DND-41 (cell line): ENCODE measurements at regions not wholly inside any gene's neighbourhood (a gene's known extent, or its start where the extent isn't known, plus 50 kb on each side); places are given as distances from the start of the nearest gene placed in this dataset.

Experiments
- ATAC-seq: fragments of 200-7000 bp; cut with Tn5 transposase; 3 replicates; pipeline ENCODE4 v1.9.1; 2021; ENCODE audit warnings: low read depth; ENCODE audit not compliant: insufficient read depth
- DNase-seq: peaks from one replicate; pipeline ENCODE4 v3.0.0-alpha.2; 2020
- H2AFZ ChIP-seq: 2 replicates; pipeline ENCODE4 v1.6.0; 2012; ENCODE audit warnings: low read depth, low read length
- H3K27ac ChIP-seq: 2 replicates; pipeline ENCODE4 v1.5.1; 2012; ENCODE audit warnings: low read length, inconsistent platforms
- H3K27me3 ChIP-seq: fragments of 200-600 bp; sonication (generic); 2 replicates; pipeline ENCODE4 v1.6.0; 2012; ENCODE audit warnings: low read length, mild to moderate bottlenecking, inconsistent platforms; ENCODE audit not compliant: insufficient read depth, poor library complexity
- H3K36me3 ChIP-seq: 2 replicates; pipeline ENCODE4 v1.5.1; 2012; ENCODE audit warnings: low read length, inconsistent platforms; ENCODE audit not compliant: insufficient read depth
- H3K4me1 ChIP-seq: 2 replicates; pipeline ENCODE4 v1.5.1; 2012; ENCODE audit warnings: mild to moderate bottlenecking, low read length; ENCODE audit not compliant: insufficient read depth
- H3K4me2 ChIP-seq: 2 replicates; pipeline ENCODE4 v1.6.0; 2012; ENCODE audit warnings: mild to moderate bottlenecking, moderate library complexity, low read length, inconsistent platforms; ENCODE audit not compliant: insufficient read depth
- H3K4me3 ChIP-seq, 2 experiments: fragments of 200-600 bp in 1 of 2; shearing (Covaris generic) in 1 of 2; 2 replicates each; pipeline ENCODE4 v1.5.1; 2012 to 2016; ENCODE audit warnings: inconsistent platforms in 2 of 2, low read length in 2 of 2, mild to moderate bottlenecking in 2 of 2, low read depth in 1 of 2, moderate library complexity in 1 of 2
- H3K79me2 ChIP-seq: 2 replicates; pipeline ENCODE4 v1.6.0; 2012; ENCODE audit warnings: low read length, inconsistent platforms; ENCODE audit not compliant: insufficient read depth
- H3K9ac ChIP-seq: 2 replicates; pipeline ENCODE4 v1.6.0; 2012; ENCODE audit warnings: low read depth, mild to moderate bottlenecking, inconsistent platforms, low read length, moderate library complexity
- H3K9me3 ChIP-seq: 2 replicates; pipeline ENCODE4 v1.5.1; 2012; ENCODE audit warnings: low read length, moderate library complexity, mild to moderate bottlenecking, inconsistent platforms; ENCODE audit not compliant: insufficient read depth, severe bottlenecking
- H4K20me1 ChIP-seq: 2 replicates; pipeline ENCODE4 v1.6.0; 2012; ENCODE audit warnings: low read length; ENCODE audit not compliant: insufficient read depth
- CTCF ChIP-seq: IDR thresholded peaks from 2 replicates; pipeline ENCODE4 v1.5.1; 2012; ENCODE audit warnings: borderline replicate concordance, low read length, moderate library complexity, mild to moderate bottlenecking; ENCODE audit not compliant: poor library complexity, severe bottlenecking; ENCODE audit errors: extremely low read depth
- EZH2 ChIP-seq: IDR thresholded peaks from 3 replicates; pipeline ENCODE4 v1.6.1; 2012; ENCODE audit warnings: borderline replicate concordance, low read depth, mild to moderate bottlenecking, moderate library complexity, low read length, inconsistent platforms; ENCODE audit not compliant: severe bottlenecking

- no peaks in the 10 kb centered on the region for H3K27me3 ChIP-seq
- TF ChIP-seq CTCF (no peak), EZH2 (no peak)
- H3K9ac ChIP-seq = no peak overlapping the region
- no peaks in the 10 kb centered on the region for H3K4me1 ChIP-seq
- DNase-seq = no peak
- no peaks in the 10 kb centered on the region for H4K20me1 ChIP-seq
- H2AFZ ChIP-seq = no peak overlapping the region
- no peak for ATAC-seq
- H3K4me2 ChIP-seq = no peak overlapping the region
- H3K4me3 ChIP-seq = no peak overlapping the region
- H3K9me3 ChIP-seq = no peaks in the 10 kb centered on the region
- no peak overlapping the region for H3K27ac ChIP-seq
- H3K36me3 ChIP-seq = no peaks in the 10 kb centered on the region
- no peaks in the 10 kb centered on the region for H3K79me2 ChIP-seq
Measured at GRCh38 chr5:73330613-73331012, 118.0 kb downstream of the FOXD1 start.

GRCh38 chr5:73328640-73329039 is 119.9 kb downstream of the FOXD1 start:
- TF ChIP-seq CTCF (no peak), EZH2 (no peak)
- Histone ChIP-seq H3K4me3 (no peak overlapping the region), H3K36me3 (no peaks in the 10 kb centered on the region), H3K9me3 (no peaks in the 10 kb centered on the region), H3K27ac (no peak overlapping the region), H3K9ac (no peak overlapping the region), H3K79me2 (no peaks in the 10 kb centered on the region), H3K4me1 (no peaks in the 10 kb centered on the region), H2AFZ (no peak overlapping the region), H4K20me1 (no peaks in the 10 kb centered on the region), H3K27me3 (peaks cover 4% of the 10 kb centered on the region), H3K4me2 (no peak overlapping the region)
- ATAC-seq = no peak
- no peak for DNase-seq

- Histone ChIP-seq H3K36me3 (no peaks in the 10 kb centered on the region), H3K4me2 (no peak overlapping the region), H2AFZ (no peak overlapping the region), H3K9me3 (no peaks in the 10 kb centered on the region), H3K27me3 (peaks cover 4% of the 10 kb centered on the region), H4K20me1 (no peaks in the 10 kb centered on the region), H3K9ac (no peak overlapping the region), H3K4me3 (no peak overlapping the region), H3K79me2 (no peaks in the 10 kb centered on the region), H3K4me1 (no peaks in the 10 kb centered on the region), H3K27ac (no peak overlapping the region)
- DNase-seq (no peak), ATAC-seq (no peak)
- no peak for TF ChIP-seq CTCF
- no peak for TF ChIP-seq EZH2
Measured at GRCh38 chr5:73327908-73328455, 120.6 kb downstream of the FOXD1 start.

GRCh38 chr5:73325546-73325945 is 123.0 kb downstream of the FOXD1 start:
- Histone ChIP-seq H2AFZ (no peak overlapping the region), H3K4me2 (no peak overlapping the region), H3K4me3 (no peak overlapping the region), H3K36me3 (no peaks in the 10 kb centered on the region), H3K27me3 (peaks cover 4% of the 10 kb centered on the region), H3K27ac (no peak overlapping the region), H3K9ac (no peak overlapping the region), H3K79me2 (no peaks in the 10 kb centered on the region), H3K4me1 (no peaks in the 10 kb centered on the region), H4K20me1 (no peaks in the 10 kb centered on the region), H3K9me3 (no peaks in the 10 kb centered on the region)
- ATAC-seq (no peak), DNase-seq (no peak)
- TF ChIP-seq EZH2 (no peak), CTCF (no peak)
